IMR-90 (cell line): ENCODE measurements at regions not wholly inside any gene's neighbourhood (a gene's known extent, or its start where the extent isn't known, plus 50 kb on each side); places are given as distances from the start of the nearest gene placed in this dataset.

Experiments used
- ATAC-seq: fragments of 200-7000 bp; cut with Tn5 transposase; 2 replicates; pipeline ENCODE4 v1.9.1; 2020; ENCODE audit warnings: low read depth, mild to moderate bottlenecking, moderate library complexity
- BruUV-seq: library from RNA; stranded (reverse); fragments of 400-500 nt; replicated peaks from 2 replicates; lab custom pipeline; 2021; lab: Mats Ljungman, UMichigan
- CTCF ChIA-PET: fragments of 300-600 bp; formaldehyde crosslinking; extraction: SDS; loops from one replicate; lab custom pipeline; 2021; ENCODE audit warnings: antibody characterized with exemption; lab: Yijun Ruan, JAX
- POLR2A ChIA-PET: fragments of 300-600 bp; sonication (Branson Sonifier 250); formaldehyde crosslinking; loops from one replicate; lab custom pipeline; 2022; ENCODE audit warnings: antibody characterized with exemption; ENCODE audit not compliant: unreplicated experiment; lab: Charles Lee
- DNase-seq: peaks from one replicate; pipeline ENCODE4 v3.0.0; 2013
- H2AFZ ChIP-seq: replicated peaks from 2 replicates; pipeline ENCODE3; 2013; ENCODE audit warnings: low read length, mild to moderate bottlenecking; ENCODE audit not compliant: poor library complexity
- H2AK5ac ChIP-seq: 2 replicates; pipeline ENCODE4 v1.6.1; 2013; ENCODE audit warnings: low read depth, low read length, inconsistent platforms
- H2AK9ac ChIP-seq: replicated peaks from 2 replicates; pipeline ENCODE3; 2013; ENCODE audit warnings: mild to moderate bottlenecking, low read depth, low read length, moderate library complexity; ENCODE audit not compliant: poor library complexity
- H2BK120ac ChIP-seq: 2 replicates; pipeline ENCODE4 v1.6.1; 2013; ENCODE audit warnings: low read depth, low read length, inconsistent platforms
- H2BK15ac ChIP-seq: 3 replicates; pipeline ENCODE4 v1.6.1; 2013; ENCODE audit warnings: low read depth, low read length, inconsistent platforms
- H2BK20ac ChIP-seq: 2 replicates; pipeline ENCODE4 v1.6.1; 2013; ENCODE audit warnings: low read depth, mild to moderate bottlenecking, inconsistent platforms, low read length, moderate library complexity
- H2BK5ac ChIP-seq: 2 replicates; pipeline ENCODE4 v1.6.1; 2013; ENCODE audit warnings: mild to moderate bottlenecking, low read depth, low read length, inconsistent platforms; ENCODE audit not compliant: poor library complexity, severe bottlenecking
- H3K14ac ChIP-seq: replicated peaks from 2 replicates; pipeline ENCODE4 v1.6.1; 2013; ENCODE audit warnings: low read depth, low read length, inconsistent platforms
- H3K18ac ChIP-seq: 2 replicates; pipeline ENCODE4 v1.6.1; 2013; ENCODE audit warnings: low read depth, low read length, control low read depth
- H3K23ac ChIP-seq: 2 replicates; pipeline ENCODE4 v1.6.1; 2013; ENCODE audit warnings: low read depth, low read length, inconsistent platforms
- H3K27ac ChIP-seq: 2 replicates; pipeline ENCODE4 v1.5.1; 2013; ENCODE audit warnings: mild to moderate bottlenecking, control low read depth, low read length; ENCODE audit not compliant: insufficient read depth
- H3K27me3 ChIP-seq: 2 replicates; pipeline ENCODE4 v1.6.1; 2013; ENCODE audit warnings: low read length; ENCODE audit not compliant: control insufficient read depth, insufficient read depth
- H3K36me3 ChIP-seq: 2 replicates; pipeline ENCODE4 v1.6.1; 2013; ENCODE audit warnings: low read length, mixed read lengths; ENCODE audit not compliant: control insufficient read depth, insufficient read depth
- H3K4ac ChIP-seq: 2 replicates; pipeline ENCODE4 v1.6.1; 2013; ENCODE audit warnings: low read depth, low read length, inconsistent platforms
- H3K4me1 ChIP-seq: 2 replicates; pipeline ENCODE4 v1.6.1; 2013; ENCODE audit warnings: low read length, mixed read lengths; ENCODE audit not compliant: control insufficient read depth, insufficient read depth
- H3K4me2 ChIP-seq: 2 replicates; pipeline ENCODE4 v1.6.1; 2013; ENCODE audit warnings: low read depth, mild to moderate bottlenecking, control low read depth, low read length, moderate library complexity
- H3K4me3 ChIP-seq: 2 replicates; pipeline ENCODE4 v1.5.1; 2013; ENCODE audit warnings: low read depth, mild to moderate bottlenecking, control low read depth, low read length, moderate library complexity; ENCODE audit not compliant: insufficient read depth
- H3K56ac ChIP-seq: 2 replicates; pipeline ENCODE4 v1.6.1; 2013; ENCODE audit warnings: low read length, inconsistent platforms; ENCODE audit not compliant: insufficient read depth; ENCODE audit errors: extremely low read depth
- H3K79me1 ChIP-seq, 2 experiments: 2 replicates each; pipeline ENCODE4 v1.6.1; 2013; ENCODE audit warnings: low read length in 2 of 2, inconsistent platforms in 1 of 2, low read depth in 1 of 2
- H3K9ac ChIP-seq: 2 replicates; pipeline ENCODE4 v1.6.1; 2013; ENCODE audit warnings: low read depth, low read length, control low read depth
- H3K9me1 ChIP-seq: 2 replicates; pipeline ENCODE4 v1.6.1; 2013; ENCODE audit warnings: low read length, inconsistent platforms; ENCODE audit not compliant: insufficient read depth
- H3K9me3 ChIP-seq: 2 replicates; pipeline ENCODE4 v1.6.1; 2013; ENCODE audit warnings: low read length; ENCODE audit not compliant: control insufficient read depth, insufficient read depth
- H4K20me1 ChIP-seq: 2 replicates; pipeline ENCODE4 v1.6.1; 2013; ENCODE audit warnings: low read length, inconsistent platforms; ENCODE audit not compliant: insufficient read depth
- H4K5ac ChIP-seq: 2 replicates; pipeline ENCODE4 v1.6.1; 2013; ENCODE audit warnings: mild to moderate bottlenecking, low read depth, low read length, control low read depth
- H4K8ac ChIP-seq, 2 experiments: 2 replicates each; pipeline ENCODE4 v1.6.1; 2013; ENCODE audit warnings: low read depth in 2 of 2, low read length in 2 of 2, control low read depth in 1 of 2, inconsistent platforms in 1 of 2
- H4K91ac ChIP-seq: 2 replicates; pipeline ENCODE4 v1.6.1; 2013; ENCODE audit warnings: low read depth, low read length, inconsistent platforms; ENCODE audit not compliant: insufficient read depth
- BHLHE40 ChIP-seq: fragments of 150-350 bp; IDR thresholded peaks from 2 replicates; pipeline ENCODE4 v1.6.1; 2016; ENCODE audit warnings: mild to moderate bottlenecking, low read depth, low read length
- CHD1 ChIP-seq: IDR thresholded peaks from 2 replicates; pipeline ENCODE4 v1.6.1; 2012; ENCODE audit warnings: low read depth, low read length, improper control_type of control experiment
- FOS ChIP-seq: fragments of 150-350 bp; IDR thresholded peaks from 2 replicates; pipeline ENCODE4 v1.6.1; 2016; ENCODE audit warnings: low read depth, low read length
- MXI1 ChIP-seq: IDR thresholded peaks from 2 replicates; pipeline ENCODE4 v1.6.1; 2012; ENCODE audit warnings: low read depth, mild to moderate bottlenecking, low read length, moderate library complexity, borderline replicate concordance
- RAD21 ChIP-seq: IDR thresholded peaks from 2 replicates; pipeline ENCODE4 v1.6.1; 2012; ENCODE audit warnings: low read length, improper control_type of control experiment
- RCOR1 ChIP-seq: IDR thresholded peaks from 2 replicates; pipeline ENCODE4 v1.6.1; 2012; ENCODE audit warnings: mild to moderate bottlenecking, low read length, improper control_type of control experiment; ENCODE audit not compliant: insufficient replicate concordance
- RFX5 ChIP-seq: IDR thresholded peaks from 2 replicates; pipeline ENCODE4 v1.8.0; 2012; ENCODE audit warnings: low read depth, mild to moderate bottlenecking, low read length, moderate library complexity
- SMC3 ChIP-seq: fragments of 150-350 bp; IDR thresholded peaks from 2 replicates; pipeline ENCODE4 v1.6.1; 2016; ENCODE audit warnings: low read depth, mild to moderate bottlenecking, antibody characterized with exemption, low read length, moderate library complexity
- WGBS, 2 experiments: methylation state at CpG; one replicate each; pipeline versions ENCODE4 v1.1.5 to v1.1.7; 2013; ENCODE audit warnings: missing lambda C conversion rate in 2 of 2; ENCODE audit not compliant: insufficient read length in 1 of 2; ENCODE audit errors: extremely low coverage in 2 of 2; 5-methylcytosine and 5-hydroxymethylcytosine counted together
- dilution Hi-C: fragments of 300-500 bp; cut with HindIII; formaldehyde crosslinking; loops from one replicate; pipeline ENCODE4 v1.14.3; 2018; ENCODE audit warnings: low sequenced_read_pairs; ENCODE audit not compliant: unreplicated experiment
- in situ Hi-C: fragments of 300-500 bp; cut with MboI; formaldehyde crosslinking; loops from 3 replicates; pipeline ENCODE4 v1.14.3; 2019; ENCODE audit warnings: low sequenced_read_pairs, inconsistent platforms, mixed read lengths
- intact Hi-C: fragments of 100-400 bp; cut with micrococcal nuclease; formaldehyde crosslinking; loops from 2 replicates; pipeline ENCODE4 v1.10.0; 2022
- TF ChIP-seq, protein P1 (sequence below): fragments of 150-350 bp; IDR thresholded peaks from 2 replicates; pipeline ENCODE4 v1.6.1; 2017; ENCODE audit warnings: mild to moderate bottlenecking, antibody characterized with exemption, low read length, low read depth
- TF ChIP-seq, protein P2 (sequence below): conservative IDR thresholded peaks from 2 replicates; pipeline ENCODE4 v1.5.1; 2012; ENCODE audit warnings: mild to moderate bottlenecking, low read depth, low read length, improper control_type of control experiment

DNA sequence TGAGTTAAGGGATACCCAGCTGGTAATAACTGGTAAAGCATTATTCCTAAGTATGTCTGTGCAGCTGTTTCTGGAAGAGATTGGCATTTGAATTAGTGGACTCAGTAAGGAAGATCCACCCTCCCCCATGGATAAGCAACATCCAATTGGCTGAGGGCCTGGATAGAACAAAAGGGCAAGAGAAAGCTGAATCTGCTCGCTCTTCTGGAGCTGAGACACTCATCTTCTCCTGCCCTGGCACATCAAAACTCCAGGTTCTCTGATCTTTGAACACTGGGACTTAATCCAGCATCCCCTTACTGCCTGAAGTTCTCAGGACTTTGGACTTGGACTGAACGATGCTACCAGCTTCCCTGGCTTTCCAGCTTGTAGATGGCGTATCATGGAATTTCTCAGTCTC lies 63.1 kb upstream of the CNOT2 start:
- no peaks in the 10 kb centered on the region for H3K9me1 ChIP-seq
- no peak overlapping the region for H2AK9ac ChIP-seq
- DNase-seq (no peak), ATAC-seq (no peak)
- H2BK15ac ChIP-seq = no peak overlapping the region
- no peak overlapping the region for H3K18ac ChIP-seq
- dilution Hi-C loops = no loop called here
- no TSS peak for BruUV-seq
- no peaks in the 10 kb centered on the region for H4K20me1 ChIP-seq
- H3K56ac ChIP-seq = no peak overlapping the region
- H2AK5ac ChIP-seq = no peak overlapping the region
- no peak overlapping the region for H3K9ac ChIP-seq
- TF ChIP-seq, protein P1, sequence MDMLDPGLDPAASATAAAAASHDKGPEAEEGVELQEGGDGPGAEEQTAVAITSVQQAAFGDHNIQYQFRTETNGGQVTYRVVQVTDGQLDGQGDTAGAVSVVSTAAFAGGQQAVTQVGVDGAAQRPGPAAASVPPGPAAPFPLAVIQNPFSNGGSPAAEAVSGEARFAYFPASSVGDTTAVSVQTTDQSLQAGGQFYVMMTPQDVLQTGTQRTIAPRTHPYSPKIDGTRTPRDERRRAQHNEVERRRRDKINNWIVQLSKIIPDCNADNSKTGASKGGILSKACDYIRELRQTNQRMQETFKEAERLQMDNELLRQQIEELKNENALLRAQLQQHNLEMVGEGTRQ = no peak
- TF ChIP-seq, protein P2, sequence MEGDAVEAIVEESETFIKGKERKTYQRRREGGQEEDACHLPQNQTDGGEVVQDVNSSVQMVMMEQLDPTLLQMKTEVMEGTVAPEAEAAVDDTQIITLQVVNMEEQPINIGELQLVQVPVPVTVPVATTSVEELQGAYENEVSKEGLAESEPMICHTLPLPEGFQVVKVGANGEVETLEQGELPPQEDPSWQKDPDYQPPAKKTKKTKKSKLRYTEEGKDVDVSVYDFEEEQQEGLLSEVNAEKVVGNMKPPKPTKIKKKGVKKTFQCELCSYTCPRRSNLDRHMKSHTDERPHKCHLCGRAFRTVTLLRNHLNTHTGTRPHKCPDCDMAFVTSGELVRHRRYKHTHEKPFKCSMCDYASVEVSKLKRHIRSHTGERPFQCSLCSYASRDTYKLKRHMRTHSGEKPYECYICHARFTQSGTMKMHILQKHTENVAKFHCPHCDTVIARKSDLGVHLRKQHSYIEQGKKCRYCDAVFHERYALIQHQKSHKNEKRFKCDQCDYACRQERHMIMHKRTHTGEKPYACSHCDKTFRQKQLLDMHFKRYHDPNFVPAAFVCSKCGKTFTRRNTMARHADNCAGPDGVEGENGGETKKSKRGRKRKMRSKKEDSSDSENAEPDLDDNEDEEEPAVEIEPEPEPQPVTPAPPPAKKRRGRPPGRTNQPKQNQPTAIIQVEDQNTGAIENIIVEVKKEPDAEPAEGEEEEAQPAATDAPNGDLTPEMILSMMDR = no peak
- no peak for TF ChIP-seq RAD21
- no peak for TF ChIP-seq SMC3
- TF ChIP-seq CHD1 = no peak
- TF ChIP-seq FOS = no peak
- TF ChIP-seq BHLHE40 = no peak
- no peak for TF ChIP-seq RFX5
- no peak for TF ChIP-seq RCOR1
- no peak for TF ChIP-seq MXI1
- no peaks in the 10 kb centered on the region for H3K79me1 ChIP-seq
- H3K4me1 ChIP-seq = no peaks in the 10 kb centered on the region
- no peaks in the 10 kb centered on the region for H3K36me3 ChIP-seq
- ChIA-PET CTCF (no interaction called here), POLR2A (no interaction called here)
- H2AFZ ChIP-seq = no peak overlapping the region
- no peak overlapping the region for H3K4ac ChIP-seq
- no peaks in the 10 kb centered on the region for H3K9me3 ChIP-seq
- H3K14ac ChIP-seq = no peak overlapping the region
- H4K8ac ChIP-seq = no peak overlapping the region
- no peak overlapping the region for H3K27ac ChIP-seq
- 60% methylated on average over 1 of the region's 3 CpGs; no CpG with 5 or more reads in 1 of the 2 experiments for WGBS, 2 experiments
- no peak overlapping the region for H3K4me3 ChIP-seq
- H2BK5ac ChIP-seq = no peak overlapping the region
- no peak overlapping the region for H2BK120ac ChIP-seq
- no peak overlapping the region for H2BK20ac ChIP-seq
- intact Hi-C loops = no loop called here
- no peaks in the 10 kb centered on the region for H3K27me3 ChIP-seq
- no peak overlapping the region for H4K5ac ChIP-seq
- in situ Hi-C loops = no loop called here
- H3K4me2 ChIP-seq = no peak overlapping the region
- H4K91ac ChIP-seq = no peak overlapping the region
- no peak overlapping the region for H3K23ac ChIP-seq
